ENCODE measurements at regions not wholly inside any gene's neighbourhood (a gene's known extent, or its start where the extent isn't known, plus 50 kb on each side); places are given as distances from the start of the nearest gene placed in this dataset.

DNA sequence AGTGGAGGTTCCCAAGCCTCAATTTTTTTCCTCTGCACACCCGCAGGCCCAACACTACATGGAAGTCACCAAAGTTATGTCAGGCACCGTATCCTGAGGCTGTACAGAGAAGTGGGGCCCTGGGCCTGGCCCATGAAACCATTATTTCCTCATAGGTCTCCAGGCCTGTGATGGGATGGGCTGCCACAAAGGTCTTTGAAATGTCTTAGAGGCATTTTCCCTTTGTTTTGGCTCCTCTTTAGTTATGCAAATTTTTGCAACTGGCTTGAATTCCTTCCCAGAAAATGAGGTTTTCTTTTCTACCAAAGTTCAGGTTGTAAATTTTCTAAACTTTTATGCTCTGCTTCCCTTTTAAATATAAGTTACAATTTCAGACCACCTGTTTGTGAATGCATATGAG is 365.2 kb downstream of the HGF start:
- TF ChIP-seq RAD21 (IDR thresholded peaks at IDR 0.05; ENCODE audit: low read depth), result no peak
- TF ChIP-seq ZBTB7A (IDR thresholded peaks at IDR 0.05; ENCODE audit: low read depth), result no peak
- TF ChIP-seq, protein P1, sequence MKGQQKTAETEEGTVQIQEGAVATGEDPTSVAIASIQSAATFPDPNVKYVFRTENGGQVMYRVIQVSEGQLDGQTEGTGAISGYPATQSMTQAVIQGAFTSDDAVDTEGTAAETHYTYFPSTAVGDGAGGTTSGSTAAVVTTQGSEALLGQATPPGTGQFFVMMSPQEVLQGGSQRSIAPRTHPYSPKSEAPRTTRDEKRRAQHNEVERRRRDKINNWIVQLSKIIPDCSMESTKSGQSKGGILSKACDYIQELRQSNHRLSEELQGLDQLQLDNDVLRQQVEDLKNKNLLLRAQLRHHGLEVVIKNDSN (IDR thresholded peaks at IDR 0.05), result no peak
- TF ChIP-seq MAX (IDR thresholded peaks at IDR 0.05), result no peak
- TF ChIP-seq TEAD4 (IDR thresholded peaks at IDR 0.05), result no peak
- no peak for TF ChIP-seq CEBPB (IDR thresholded peaks at IDR 0.05)
- TF ChIP-seq EGR1 (IDR thresholded peaks at IDR 0.05), result no peak
- TF ChIP-seq, protein P2, sequence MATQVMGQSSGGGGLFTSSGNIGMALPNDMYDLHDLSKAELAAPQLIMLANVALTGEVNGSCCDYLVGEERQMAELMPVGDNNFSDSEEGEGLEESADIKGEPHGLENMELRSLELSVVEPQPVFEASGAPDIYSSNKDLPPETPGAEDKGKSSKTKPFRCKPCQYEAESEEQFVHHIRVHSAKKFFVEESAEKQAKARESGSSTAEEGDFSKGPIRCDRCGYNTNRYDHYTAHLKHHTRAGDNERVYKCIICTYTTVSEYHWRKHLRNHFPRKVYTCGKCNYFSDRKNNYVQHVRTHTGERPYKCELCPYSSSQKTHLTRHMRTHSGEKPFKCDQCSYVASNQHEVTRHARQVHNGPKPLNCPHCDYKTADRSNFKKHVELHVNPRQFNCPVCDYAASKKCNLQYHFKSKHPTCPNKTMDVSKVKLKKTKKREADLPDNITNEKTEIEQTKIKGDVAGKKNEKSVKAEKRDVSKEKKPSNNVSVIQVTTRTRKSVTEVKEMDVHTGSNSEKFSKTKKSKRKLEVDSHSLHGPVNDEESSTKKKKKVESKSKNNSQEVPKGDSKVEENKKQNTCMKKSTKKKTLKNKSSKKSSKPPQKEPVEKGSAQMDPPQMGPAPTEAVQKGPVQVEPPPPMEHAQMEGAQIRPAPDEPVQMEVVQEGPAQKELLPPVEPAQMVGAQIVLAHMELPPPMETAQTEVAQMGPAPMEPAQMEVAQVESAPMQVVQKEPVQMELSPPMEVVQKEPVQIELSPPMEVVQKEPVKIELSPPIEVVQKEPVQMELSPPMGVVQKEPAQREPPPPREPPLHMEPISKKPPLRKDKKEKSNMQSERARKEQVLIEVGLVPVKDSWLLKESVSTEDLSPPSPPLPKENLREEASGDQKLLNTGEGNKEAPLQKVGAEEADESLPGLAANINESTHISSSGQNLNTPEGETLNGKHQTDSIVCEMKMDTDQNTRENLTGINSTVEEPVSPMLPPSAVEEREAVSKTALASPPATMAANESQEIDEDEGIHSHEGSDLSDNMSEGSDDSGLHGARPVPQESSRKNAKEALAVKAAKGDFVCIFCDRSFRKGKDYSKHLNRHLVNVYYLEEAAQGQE (IDR thresholded peaks at IDR 0.05; ENCODE audit: low read depth), result no peak
- TF ChIP-seq TAF1 (IDR thresholded peaks at IDR 0.05; ENCODE audit: low read depth), result no peak
- TF ChIP-seq FOXM1 (IDR thresholded peaks at IDR 0.05; ENCODE audit: borderline replicate concordance, low read depth), result no peak
- no peak for TF ChIP-seq EP300 (IDR thresholded peaks at IDR 0.05; ENCODE audit: borderline replicate concordance)
- no peak for TF ChIP-seq NFIC (IDR thresholded peaks at IDR 0.05)
- no peak for TF ChIP-seq YY1 (IDR thresholded peaks at IDR 0.05; ENCODE audit: low read depth)
- no peak for TF ChIP-seq CREB1 (IDR thresholded peaks at IDR 0.05; ENCODE audit: low read depth)
- TF ChIP-seq TCF12 (IDR thresholded peaks at IDR 0.05; ENCODE audit: low read depth), result no peak

DNA sequence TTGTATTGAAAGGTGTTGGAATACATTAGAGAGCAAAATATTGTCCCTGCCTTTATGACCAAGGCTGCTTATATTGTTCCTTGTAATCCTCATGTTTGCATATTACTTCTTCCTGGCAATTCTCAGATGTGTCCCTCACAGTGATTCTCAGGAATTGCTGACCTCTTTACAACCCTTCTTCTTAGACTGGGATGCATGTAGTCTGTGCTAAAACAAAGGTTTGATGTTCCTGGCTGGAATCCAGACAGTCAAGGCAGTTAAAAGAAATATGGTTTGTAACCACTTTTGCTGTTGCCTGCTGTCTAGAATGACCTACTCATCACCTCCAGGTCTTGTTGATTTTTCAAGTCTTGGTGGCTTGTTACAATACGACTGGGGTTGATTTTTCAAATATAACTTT is 367.6 kb downstream of the HGF start:
- TF ChIP-seq ZBTB7A (IDR thresholded peaks at IDR 0.05; ENCODE audit: low read depth) (no peak), EGR1 (IDR thresholded peaks at IDR 0.05) (no peak), TEAD4 (IDR thresholded peaks at IDR 0.05) (no peak), RAD21 (IDR thresholded peaks at IDR 0.05; ENCODE audit: low read depth) (no peak), YY1 (IDR thresholded peaks at IDR 0.05; ENCODE audit: low read depth) (no peak), EP300 (IDR thresholded peaks at IDR 0.05; ENCODE audit: borderline replicate concordance) (no peak), NFIC (IDR thresholded peaks at IDR 0.05) (no peak), FOXM1 (IDR thresholded peaks at IDR 0.05; ENCODE audit: borderline replicate concordance, low read depth) (no peak), TCF12 (IDR thresholded peaks at IDR 0.05; ENCODE audit: low read depth) (no peak), MAX (IDR thresholded peaks at IDR 0.05) (no peak), TAF1 (IDR thresholded peaks at IDR 0.05; ENCODE audit: low read depth) (no peak), CEBPB (IDR thresholded peaks at IDR 0.05) (no peak)
- TF ChIP-seq, protein P2 (IDR thresholded peaks at IDR 0.05; ENCODE audit: low read depth), result no peak
- TF ChIP-seq, protein P1 (IDR thresholded peaks at IDR 0.05), result no peak

DNA sequence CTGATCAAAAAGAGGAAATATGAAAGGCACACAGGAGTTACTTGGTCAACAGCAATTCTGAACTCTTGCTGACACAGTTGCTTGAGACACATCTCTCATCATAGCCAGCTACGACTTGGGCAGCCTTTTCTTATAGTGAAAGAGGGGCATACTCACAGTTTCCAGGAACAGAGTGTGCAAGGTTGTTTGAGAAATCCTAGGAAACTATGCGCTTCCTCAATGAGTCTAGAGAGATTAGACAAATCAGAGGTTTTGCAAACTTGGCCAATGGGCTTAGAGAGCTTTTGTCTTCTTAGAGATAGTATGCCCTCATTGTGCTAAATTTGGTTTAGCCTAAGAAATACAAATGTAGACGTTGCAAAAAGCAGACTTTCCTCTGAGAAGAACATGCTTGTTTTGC is 370.4 kb downstream of the HGF start:
- TF ChIP-seq FOXM1 (IDR thresholded peaks at IDR 0.05; ENCODE audit: borderline replicate concordance, low read depth), result no peak
- TF ChIP-seq ZBTB7A (IDR thresholded peaks at IDR 0.05; ENCODE audit: low read depth), result no peak
- no peak for TF ChIP-seq CEBPB (IDR thresholded peaks at IDR 0.05)

GRCh38 chr7:81394029-81394428 is 375.8 kb downstream of the HGF start:
- TF ChIP-seq NFIC (IDR thresholded peaks at IDR 0.05), result no peak
- TF ChIP-seq, protein P2 (IDR thresholded peaks at IDR 0.05; ENCODE audit: low read depth), result no peak
- no peak for TF ChIP-seq TEAD4 (IDR thresholded peaks at IDR 0.05)
- TF ChIP-seq CREB1 (IDR thresholded peaks at IDR 0.05; ENCODE audit: low read depth), result no peak
- TF ChIP-seq YY1 (IDR thresholded peaks at IDR 0.05; ENCODE audit: low read depth), result no peak
- TF ChIP-seq ZBTB7A (IDR thresholded peaks at IDR 0.05; ENCODE audit: low read depth), result no peak
- TF ChIP-seq EGR1 (IDR thresholded peaks at IDR 0.05), result no peak
- TF ChIP-seq, protein P1 (IDR thresholded peaks at IDR 0.05), result no peak
- TF ChIP-seq CEBPB (IDR thresholded peaks at IDR 0.05), result no peak

Data from Ishikawa (cell line).